ENCODE measurements at regions not wholly inside any gene's neighbourhood (a gene's known extent, or its start where the extent isn't known, plus 50 kb on each side); places are given as distances from the start of the nearest gene placed in this dataset.

GRCh38 chr3:147538034-147538433, 128.9 kb downstream of the ZIC1 start:
- no peaks in the 10 kb centered on the region for H3K36me3 ChIP-seq
- DNase-seq (ENCODE audit: low spot score in 2 of 2) = no peak

GRCh38 chr3:147540921-147541320, 131.8 kb downstream of the ZIC1 start:
- no peaks in the 10 kb centered on the region for H3K4me1 ChIP-seq
- H3K36me3 ChIP-seq = no peaks in the 10 kb centered on the region
- no peak overlapping the region for H3K4me3 ChIP-seq
- intact Hi-C loops (cut with DNase I; ENCODE audit: low total_unique reads) = no loop called here
- no peak overlapping the region for H3K27ac ChIP-seq
- TF ChIP-seq POLR2AphosphoS5 (IDR thresholded peaks at IDR 0.05) = no peak
- no peak for DNase-seq (ENCODE audit: low spot score in 2 of 2)
- H3K27me3 ChIP-seq = no peaks in the 10 kb centered on the region
- H3K9me3 ChIP-seq = peaks cover 7 to 14% of the 10 kb centered on the region in 2 donors

More at GRCh38 chr3:147538034-147538433, 128.9 kb downstream of the ZIC1 start:
- no peak for TF ChIP-seq POLR2A (IDR thresholded peaks at IDR 0.05)
- no peak for TF ChIP-seq CTCF (IDR thresholded peaks at IDR 0.05)
- no peak for TF ChIP-seq POLR2AphosphoS5 (IDR thresholded peaks at IDR 0.05)
- Histone ChIP-seq H3K9me3 (peaks cover 7 to 14% of the 10 kb centered on the region in 2 donors), H3K27ac (no peak overlapping the region), H3K27me3 (no peaks in the 10 kb centered on the region), H3K4me1 (no peaks in the 10 kb centered on the region), H3K4me3 (no peak overlapping the region)
- intact Hi-C loops (cut with DNase I; ENCODE audit: low total_unique reads) = no loop called here

GRCh38 chr3:147544290-147544689, 135.1 kb downstream of the ZIC1 start:
- Histone ChIP-seq H3K4me1 (no peaks in the 10 kb centered on the region), H3K4me3 (no peak overlapping the region), H3K27me3 (no peaks in the 10 kb centered on the region), H3K27ac (no peak overlapping the region), H3K9me3 (peaks cover 7 to 14% of the 10 kb centered on the region in 2 donors), H3K36me3 (no peaks in the 10 kb centered on the region)
- no peak for TF ChIP-seq POLR2A (IDR thresholded peaks at IDR 0.05)
- intact Hi-C loops (cut with DNase I; ENCODE audit: low total_unique reads) = no loop called here
- no peak for DNase-seq (ENCODE audit: low spot score in 2 of 2)

GRCh38 chr3:147551491-147551890, 142.3 kb downstream of the ZIC1 start:
- no peak for DNase-seq (ENCODE audit: low spot score in 2 of 2)
- intact Hi-C loops (cut with DNase I; ENCODE audit: low total_unique reads) = no loop called here

GRCh38 chr3:147554332-147554731, 145.2 kb downstream of the ZIC1 start:
- Histone ChIP-seq H3K9me3 (peaks cover 0 to 5% of the 10 kb centered on the region in 2 donors), H3K27me3 (no peaks in the 10 kb centered on the region), H3K4me1 (no peaks in the 10 kb centered on the region), H3K4me3 (no peak overlapping the region), H3K36me3 (no peaks in the 10 kb centered on the region), H3K27ac (no peak overlapping the region)
- intact Hi-C loops (cut with DNase I; ENCODE audit: low total_unique reads) = no loop called here
- no peak for DNase-seq (ENCODE audit: low spot score in 2 of 2)
- TF ChIP-seq POLR2A (IDR thresholded peaks at IDR 0.05) = no peak
- no peak for TF ChIP-seq CTCF (IDR thresholded peaks at IDR 0.05)
- TF ChIP-seq POLR2AphosphoS5 (IDR thresholded peaks at IDR 0.05) = no peak

More at GRCh38 chr3:147551491-147551890, 142.3 kb downstream of the ZIC1 start:
- no peaks in the 10 kb centered on the region for H3K36me3 ChIP-seq
- no peak overlapping the region for H3K4me3 ChIP-seq
- TF ChIP-seq POLR2A (IDR thresholded peaks at IDR 0.05) (no peak), CTCF (IDR thresholded peaks at IDR 0.05) (no peak), POLR2AphosphoS5 (IDR thresholded peaks at IDR 0.05) (no peak)
- no peak overlapping the region for H3K27ac ChIP-seq
- H3K27me3 ChIP-seq = no peaks in the 10 kb centered on the region
- peaks cover 0 to 5% of the 10 kb centered on the region in 2 donors for H3K9me3 ChIP-seq
- H3K4me1 ChIP-seq = no peaks in the 10 kb centered on the region

GRCh38 chr3:147572970-147573340, 163.8 kb downstream of the ZIC1 start:
- H3K36me3 ChIP-seq = no peaks in the 10 kb centered on the region
- H3K4me1 ChIP-seq = no peaks in the 10 kb centered on the region
- TF ChIP-seq POLR2A (IDR thresholded peaks at IDR 0.05) (no peak), POLR2AphosphoS5 (IDR thresholded peaks at IDR 0.05) (no peak), CTCF (IDR thresholded peaks at IDR 0.05) (no peak)
- no peaks in the 10 kb centered on the region for H3K27me3 ChIP-seq
- no peaks in the 10 kb centered on the region for H3K9me3 ChIP-seq
- no peak overlapping the region for H3K27ac ChIP-seq
- intact Hi-C loops (cut with DNase I; ENCODE audit: low total_unique reads) = no loop called here
- no peak for DNase-seq (ENCODE audit: low spot score in 2 of 2)
- H3K4me3 ChIP-seq = no peak overlapping the region

All from breast epithelium (tissue), 4 donors.